GM10266 (cell line): ENCODE measurements at regions not wholly inside any gene's neighbourhood (a gene's known extent, or its start where the extent isn't known, plus 50 kb on each side); places are given as distances from the start of the nearest gene placed in this dataset.
A peak's percentile ranks its signal among the peaks of the same experiment; 100 is the strongest.

ENCODE experiments used
- DNase-seq: peaks from one replicate; pipeline ENCODE4 v3.0.0; 2012; ENCODE audit errors: extremely low spot score
- TF ChIP-seq, protein P1 (sequence below): IDR thresholded peaks from 2 replicates; pipeline ENCODE4 v1.5.1; 2012; ENCODE audit warnings: mild to moderate bottlenecking, low read depth; ENCODE audit not compliant: control insufficient read depth, insufficient read depth; ENCODE audit errors: missing control alignments

DNA sequence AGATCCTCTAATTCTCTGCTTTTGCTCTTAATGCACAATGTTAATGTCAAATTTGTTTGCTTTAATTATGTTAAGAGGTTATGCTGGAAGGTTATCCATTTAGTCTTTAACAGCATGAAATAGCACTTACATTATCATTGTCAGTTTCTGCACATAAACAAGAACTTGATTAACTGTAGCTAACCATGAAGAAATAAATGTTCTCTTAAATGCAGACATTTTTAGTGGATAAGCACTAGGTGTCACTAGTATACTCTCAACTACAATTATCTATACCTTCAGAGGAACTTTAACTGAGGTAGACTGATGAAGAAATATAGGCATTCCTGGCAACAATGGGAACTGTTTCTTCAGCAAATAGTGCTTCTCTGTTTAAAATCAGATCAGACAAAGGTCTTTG lies 178.8 kb upstream of the CHST9 start:
- TF ChIP-seq, protein P1, sequence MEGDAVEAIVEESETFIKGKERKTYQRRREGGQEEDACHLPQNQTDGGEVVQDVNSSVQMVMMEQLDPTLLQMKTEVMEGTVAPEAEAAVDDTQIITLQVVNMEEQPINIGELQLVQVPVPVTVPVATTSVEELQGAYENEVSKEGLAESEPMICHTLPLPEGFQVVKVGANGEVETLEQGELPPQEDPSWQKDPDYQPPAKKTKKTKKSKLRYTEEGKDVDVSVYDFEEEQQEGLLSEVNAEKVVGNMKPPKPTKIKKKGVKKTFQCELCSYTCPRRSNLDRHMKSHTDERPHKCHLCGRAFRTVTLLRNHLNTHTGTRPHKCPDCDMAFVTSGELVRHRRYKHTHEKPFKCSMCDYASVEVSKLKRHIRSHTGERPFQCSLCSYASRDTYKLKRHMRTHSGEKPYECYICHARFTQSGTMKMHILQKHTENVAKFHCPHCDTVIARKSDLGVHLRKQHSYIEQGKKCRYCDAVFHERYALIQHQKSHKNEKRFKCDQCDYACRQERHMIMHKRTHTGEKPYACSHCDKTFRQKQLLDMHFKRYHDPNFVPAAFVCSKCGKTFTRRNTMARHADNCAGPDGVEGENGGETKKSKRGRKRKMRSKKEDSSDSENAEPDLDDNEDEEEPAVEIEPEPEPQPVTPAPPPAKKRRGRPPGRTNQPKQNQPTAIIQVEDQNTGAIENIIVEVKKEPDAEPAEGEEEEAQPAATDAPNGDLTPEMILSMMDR, result peak; percentile 29
- DNase-seq, result no peak

DNA sequence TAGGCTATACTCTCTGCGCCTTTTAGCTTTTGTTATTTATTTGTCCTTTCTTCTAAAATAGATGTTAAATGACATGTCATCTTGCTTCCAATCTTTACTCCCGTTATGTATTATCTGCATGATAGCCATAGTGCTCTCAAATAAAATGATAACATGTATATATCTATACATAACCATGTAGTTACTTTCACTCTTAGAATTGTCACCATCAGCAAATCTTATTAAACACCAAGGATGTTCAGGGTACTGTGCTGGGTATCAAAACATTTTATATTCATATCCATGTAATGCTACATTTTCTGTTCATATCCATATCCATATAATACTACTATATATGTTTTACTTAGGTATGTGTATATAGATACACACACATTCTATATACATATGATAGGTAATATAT lies 176.4 kb upstream of the CHST9 start:
- DNase-seq, result no peak
- TF ChIP-seq, protein P1, result no peak

DNA sequence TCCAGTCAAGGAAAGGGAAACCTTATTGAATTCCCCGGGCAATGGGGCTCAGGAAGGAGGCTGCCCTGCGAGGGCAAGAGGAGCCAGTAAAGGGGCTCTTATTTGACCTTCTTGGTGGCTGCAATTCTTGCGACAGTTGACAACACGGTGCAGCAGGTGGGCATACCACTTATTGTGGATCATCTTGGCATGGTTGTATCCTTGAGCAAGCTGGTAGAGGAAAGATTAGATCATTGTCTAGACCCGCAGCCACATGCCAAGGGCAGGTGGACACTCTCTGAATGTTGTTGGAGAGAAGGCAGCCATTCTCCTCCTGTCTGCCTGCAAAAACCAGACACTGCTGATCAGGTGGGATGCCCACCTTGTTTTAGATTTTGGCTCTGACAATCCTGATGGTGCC lies 170.2 kb upstream of the CHST9 start:
- TF ChIP-seq, protein P1, result no peak
- no peak for DNase-seq

DNA sequence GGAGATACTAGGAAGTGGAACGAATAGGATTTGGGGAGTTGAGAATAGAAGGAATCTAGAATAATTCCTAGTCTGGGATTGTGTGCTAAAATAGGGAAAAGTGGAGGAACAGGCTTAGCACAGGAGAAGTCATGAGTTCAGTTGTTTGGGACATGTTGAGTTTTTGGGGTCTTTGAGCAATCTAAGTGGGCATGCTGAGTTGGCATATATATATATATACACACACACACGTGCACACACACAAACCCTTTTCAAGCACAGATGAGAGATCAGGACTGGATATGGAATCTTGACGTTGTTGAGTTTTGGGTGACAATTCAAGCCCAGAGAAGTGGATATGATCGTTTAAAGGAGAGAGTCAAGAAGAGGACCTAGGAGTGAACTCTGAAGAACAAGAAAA lies 168.2 kb upstream of the CHST9 start:
- no peak for DNase-seq
- TF ChIP-seq, protein P1, result no peak

DNA sequence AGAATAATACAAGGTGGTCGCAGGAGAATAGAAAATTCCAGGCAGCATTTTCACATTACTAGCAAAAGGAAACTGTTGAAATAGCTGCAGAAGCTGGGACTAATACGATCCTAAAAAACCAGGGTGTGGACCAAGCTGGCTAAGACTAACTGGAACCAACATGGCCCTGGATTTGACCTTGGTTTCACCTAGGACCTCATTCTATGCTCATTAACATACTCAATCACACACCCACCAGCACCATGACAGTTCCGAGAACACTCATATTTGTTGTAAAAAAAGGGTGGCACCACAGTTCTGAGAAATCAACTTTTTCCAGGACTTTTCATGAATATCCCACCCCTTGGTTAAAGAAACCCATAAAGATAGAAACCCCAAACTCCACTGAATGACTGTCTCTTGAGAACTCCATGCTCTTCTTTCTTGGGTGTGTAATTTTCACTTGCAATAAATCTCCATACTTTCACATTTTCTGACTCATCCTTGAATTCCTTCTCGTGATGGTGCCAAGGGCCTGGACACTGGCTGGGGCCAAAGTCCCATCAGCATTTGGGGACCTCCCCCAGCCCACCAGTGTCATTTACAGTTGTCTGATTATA lies 164.3 kb upstream of the CHST9 start:
- TF ChIP-seq, protein P1, result no peak
- DNase-seq, result no peak

DNA sequence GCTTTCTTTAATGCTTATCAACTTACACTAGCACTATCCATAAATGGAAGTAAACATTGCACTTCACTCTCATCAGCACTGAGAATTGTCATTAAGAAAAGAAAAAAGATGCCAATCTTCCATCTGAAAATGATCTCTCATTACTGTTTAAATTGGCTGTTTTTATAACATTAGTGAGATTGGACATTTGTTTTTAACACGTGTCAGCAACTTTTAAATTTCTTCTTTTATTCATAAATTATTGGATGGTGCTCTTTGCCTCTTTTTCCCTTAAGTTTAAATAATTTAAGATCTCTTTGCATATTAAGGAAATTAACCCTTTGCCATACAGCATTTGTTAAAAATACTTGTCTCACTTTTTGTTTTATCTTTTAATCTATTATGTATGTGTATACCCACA lies 146.5 kb upstream of the CHST9 start:
- DNase-seq, result no peak
- TF ChIP-seq, protein P1, result no peak

DNA sequence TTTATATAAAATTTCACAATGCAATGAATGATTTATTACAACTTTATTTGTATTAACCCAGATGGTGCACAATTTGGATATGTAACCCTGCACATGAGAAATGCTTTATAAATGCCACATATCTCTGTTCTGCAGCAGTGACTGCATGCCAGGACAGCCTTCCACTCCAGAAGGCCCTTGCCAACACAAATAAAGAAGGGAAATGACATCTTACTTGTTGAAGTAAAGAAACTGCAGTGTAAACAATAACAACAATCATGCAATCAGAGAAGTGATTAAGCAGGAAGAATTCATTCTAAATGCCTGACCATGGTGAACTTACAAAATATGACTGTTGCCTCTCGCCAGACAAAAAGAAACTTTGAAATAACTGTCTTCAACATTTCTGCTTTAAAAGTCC lies 129.9 kb upstream of the CHST9 start:
- no peak for DNase-seq
- TF ChIP-seq, protein P1, result no peak
